Hindlimb muscle (tissue), 1 donor: ENCODE measurements at regions not wholly inside any gene's neighbourhood (a gene's known extent, or its start where the extent isn't known, plus 50 kb on each side); places are given as distances from the start of the nearest gene placed in this dataset.
"Not testable (repeated sequence)": the region's sequence is repeated elsewhere in the genome, so short reads cannot be mapped to it uniquely, and the experiment has no call there.

Experiments used
- DNase-seq: peaks from one replicate; pipeline ENCODE4 v3.0.0-alpha.2; 2013

- no peak for DNase-seq
Observed at GRCh38 chr1:194047206-194047605, 860.8 kb upstream of the B3GALT2 start.

GRCh38 chr1:194045416-194045815 is 859.0 kb upstream of the B3GALT2 start:
- no peak for DNase-seq

DNA sequence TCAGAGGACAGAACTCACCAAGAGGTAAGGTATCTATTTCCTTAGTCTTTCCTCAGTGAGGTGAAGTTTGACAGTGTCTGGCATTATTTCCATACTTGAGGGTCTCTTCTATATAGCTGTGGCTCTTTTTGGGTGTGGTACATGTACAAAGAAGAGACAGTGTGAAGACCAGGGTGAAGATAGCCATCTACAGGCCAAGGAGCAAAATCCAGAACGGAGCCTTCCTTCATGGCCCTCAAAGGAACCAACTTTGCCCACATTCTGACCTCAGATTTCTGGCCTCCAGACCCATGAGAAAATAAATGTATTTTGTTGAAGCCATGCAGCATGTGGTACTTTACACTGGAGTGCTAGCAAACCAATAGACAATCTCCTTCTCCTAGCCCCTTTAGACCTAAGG is 858.5 kb upstream of the B3GALT2 start:
- DNase-seq, result no peak

GRCh38 chr1:194043984-194044755 is 857.8 kb upstream of the B3GALT2 start:
- no peak for DNase-seq

DNA sequence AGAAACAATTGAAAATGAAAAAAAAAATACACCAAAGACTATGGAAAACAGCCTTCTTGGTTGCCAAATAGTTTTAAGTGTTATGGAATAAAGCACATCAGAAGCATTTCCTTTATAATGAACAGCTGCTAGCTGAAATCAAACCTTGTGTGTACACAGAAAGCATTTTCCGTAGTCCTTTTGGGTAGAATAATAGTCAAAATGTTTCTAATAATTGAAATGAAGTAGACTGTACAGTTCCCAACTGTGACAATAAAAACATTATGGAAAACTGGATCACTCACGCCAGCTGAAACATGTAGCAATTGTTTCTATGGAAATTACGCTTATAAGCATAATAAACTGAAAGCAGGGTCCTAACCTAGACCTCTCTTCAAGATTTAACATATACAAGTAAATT is 856.3 kb upstream of the B3GALT2 start:
- peak; percentile 27 for DNase-seq

GRCh38 chr1:194040496-194040895 is 854.1 kb upstream of the B3GALT2 start:
- DNase-seq, result no peak

GRCh38 chr1:194039578-194039977 is 853.2 kb upstream of the B3GALT2 start:
- no peak for DNase-seq

GRCh38 chr1:194033646-194034045 is 847.2 kb upstream of the B3GALT2 start:
- DNase-seq, result no peak

DNA sequence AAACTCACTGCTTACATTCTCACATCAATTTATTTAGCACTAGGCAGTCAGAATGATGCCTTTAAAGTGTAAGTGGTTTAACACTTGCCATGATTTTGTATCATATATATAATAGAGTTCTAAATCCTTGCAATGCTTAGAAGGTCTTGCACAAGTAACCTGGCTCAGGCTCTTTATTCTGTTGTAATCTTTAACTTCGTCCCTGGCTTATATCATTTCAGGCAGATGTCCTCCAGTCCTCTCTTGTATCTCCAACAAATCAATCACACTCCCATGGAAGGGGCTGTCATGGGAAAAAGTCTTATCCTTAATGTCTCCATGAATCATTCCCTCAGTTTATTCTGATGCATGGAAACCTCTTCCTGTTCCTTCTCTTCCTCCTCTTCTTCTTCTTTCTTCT is 841.6 kb upstream of the B3GALT2 start:
- no peak for DNase-seq

DNA sequence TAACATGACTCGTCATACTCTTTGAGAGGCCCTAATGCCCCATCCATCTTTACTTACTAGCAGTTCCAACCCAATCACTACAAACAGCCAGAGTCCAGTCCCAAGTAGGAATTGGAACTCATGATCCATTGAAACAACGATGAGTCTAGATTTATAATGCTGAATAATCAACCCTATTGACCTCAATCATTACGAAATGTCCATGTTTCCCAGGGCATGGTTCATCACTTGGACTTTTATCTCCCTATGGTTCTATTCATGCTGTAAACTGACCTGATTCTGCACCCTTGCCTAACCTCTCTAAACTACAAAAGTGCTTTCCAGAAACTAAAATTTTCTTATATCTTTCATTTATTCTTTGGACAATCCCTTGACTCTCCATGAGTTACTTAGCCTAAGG is 840.0 kb upstream of the B3GALT2 start:
- no peak for DNase-seq

DNA sequence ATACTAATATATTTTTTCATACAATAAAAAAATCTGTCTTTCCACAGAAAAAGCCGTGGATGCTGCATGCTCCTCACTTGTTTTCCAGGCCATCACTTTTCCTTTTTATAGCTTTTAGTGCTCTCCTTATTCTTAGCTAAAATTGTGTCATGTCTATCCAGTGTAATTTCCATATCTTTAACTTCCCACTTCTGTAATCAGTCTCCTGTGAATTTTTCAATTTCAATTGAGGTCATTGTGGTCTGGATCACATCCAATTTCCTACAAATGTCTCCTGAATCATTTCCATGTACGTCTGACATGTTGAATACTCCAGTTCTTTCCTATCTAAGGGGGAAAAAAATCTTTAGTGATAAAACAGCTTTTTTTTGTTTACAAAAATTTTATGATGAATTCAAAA is 838.2 kb upstream of the B3GALT2 start:
- no peak for DNase-seq

DNA sequence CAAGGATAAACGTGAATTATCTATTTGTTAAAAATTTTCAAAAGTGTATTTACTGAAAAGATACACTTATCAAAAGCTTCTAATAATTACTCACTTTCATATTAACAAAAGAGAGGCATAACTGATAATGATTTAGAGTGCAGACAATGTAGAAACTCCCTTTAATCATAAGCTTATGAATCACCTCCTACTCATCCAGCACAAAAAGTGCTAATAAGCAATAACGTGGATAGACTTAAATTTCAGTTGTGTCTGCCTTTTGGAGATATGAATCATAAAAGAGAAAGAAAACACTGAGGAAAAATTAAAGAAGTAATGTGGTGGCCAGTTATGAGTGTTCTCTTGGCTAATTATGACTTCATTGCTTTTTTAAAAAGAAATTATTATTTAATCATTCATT is 827.6 kb upstream of the B3GALT2 start:
- no peak for DNase-seq

DNA sequence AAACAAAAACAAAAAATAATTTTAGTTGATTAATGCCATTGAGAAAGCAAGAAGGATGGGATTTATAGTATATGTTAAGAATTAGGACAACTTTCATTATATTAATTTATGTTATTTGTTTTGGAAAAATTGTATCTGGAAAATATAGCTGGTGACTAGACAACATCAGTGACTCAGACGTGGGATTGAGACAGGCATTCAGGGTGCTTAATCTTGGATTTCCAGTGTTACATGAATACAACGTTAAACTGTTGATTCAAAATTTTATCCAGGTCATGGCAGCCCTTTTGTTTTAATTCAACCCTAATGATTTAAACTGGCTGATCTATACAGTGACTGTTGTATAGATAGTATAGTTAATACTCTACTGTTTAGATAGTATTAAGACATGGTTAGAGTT is 827.1 kb upstream of the B3GALT2 start:
- DNase-seq, result no peak

DNA sequence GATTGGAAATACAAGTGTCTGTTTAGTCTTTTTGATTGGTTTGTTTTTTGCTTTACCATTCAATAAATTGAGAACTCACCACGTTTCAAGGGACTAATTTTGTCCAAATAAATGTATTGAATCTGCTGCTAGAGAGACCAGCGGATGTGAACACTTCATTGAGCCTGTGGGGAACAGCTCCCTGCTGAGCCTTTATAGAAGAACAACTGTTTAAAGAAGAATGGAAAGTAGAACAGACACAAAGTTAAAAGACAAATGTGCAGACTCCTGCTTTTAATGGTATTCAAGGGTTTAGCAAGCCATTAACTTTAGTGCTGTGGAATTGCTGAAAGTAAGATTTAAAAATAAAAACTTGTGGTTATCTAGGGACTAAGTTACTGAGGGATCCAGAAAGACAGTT is 817.7 kb upstream of the B3GALT2 start:
- DNase-seq, result no peak

DNA sequence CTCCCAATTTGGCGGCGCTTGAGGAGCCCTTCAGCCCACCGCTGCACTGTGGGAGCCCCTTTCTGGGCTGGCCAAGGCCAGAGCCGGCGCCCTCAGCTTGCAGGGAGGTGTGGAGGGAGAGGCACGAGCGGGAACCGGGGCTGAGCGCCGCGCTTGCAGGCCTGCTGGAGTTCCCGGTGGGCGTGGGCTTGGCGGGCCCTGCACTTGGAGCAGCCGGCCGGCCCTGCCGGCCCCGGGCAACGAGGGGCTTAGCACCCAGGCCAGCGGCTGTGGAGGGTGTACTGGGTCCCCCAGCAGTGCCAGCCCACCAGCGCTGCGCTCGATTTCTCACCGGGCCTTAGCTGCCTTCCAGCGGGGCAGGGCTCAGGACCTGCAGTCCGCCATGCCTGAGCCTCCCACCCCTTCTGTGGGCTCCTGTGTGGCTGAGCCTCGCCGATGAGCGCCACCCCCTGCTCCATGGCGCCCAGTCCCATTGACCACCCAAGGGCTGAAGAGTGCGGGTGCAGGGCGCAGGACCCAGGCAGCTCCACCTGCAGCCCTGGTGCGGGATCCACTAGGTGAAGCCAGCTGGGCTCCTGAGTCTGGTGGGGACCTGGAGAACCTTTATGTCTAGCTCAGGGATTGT is 815.4 kb upstream of the B3GALT2 start:
- not testable (repeated sequence) for DNase-seq

DNA sequence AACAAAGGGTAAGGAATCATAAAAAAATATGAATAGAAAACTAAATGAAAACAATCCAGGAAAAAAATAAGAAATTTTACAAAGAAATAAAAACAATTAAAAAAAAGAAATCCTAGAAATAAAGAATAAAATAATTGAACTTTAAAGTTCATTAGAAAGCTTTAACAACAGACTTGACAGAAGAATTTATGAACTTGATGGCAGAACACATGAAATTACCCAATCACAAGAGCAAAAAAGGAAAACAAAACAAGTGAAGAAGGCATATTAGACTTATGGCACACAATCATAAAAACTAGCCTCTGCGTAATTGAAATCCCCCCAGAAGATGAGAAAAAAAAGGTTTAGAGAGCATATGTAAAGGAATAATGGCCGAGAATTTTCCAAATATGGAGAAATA is 802.5 kb upstream of the B3GALT2 start:
- no peak for DNase-seq

- no peak for DNase-seq
Observed at GRCh38 chr1:193979219-193979618, 792.8 kb upstream of the B3GALT2 start.

DNA sequence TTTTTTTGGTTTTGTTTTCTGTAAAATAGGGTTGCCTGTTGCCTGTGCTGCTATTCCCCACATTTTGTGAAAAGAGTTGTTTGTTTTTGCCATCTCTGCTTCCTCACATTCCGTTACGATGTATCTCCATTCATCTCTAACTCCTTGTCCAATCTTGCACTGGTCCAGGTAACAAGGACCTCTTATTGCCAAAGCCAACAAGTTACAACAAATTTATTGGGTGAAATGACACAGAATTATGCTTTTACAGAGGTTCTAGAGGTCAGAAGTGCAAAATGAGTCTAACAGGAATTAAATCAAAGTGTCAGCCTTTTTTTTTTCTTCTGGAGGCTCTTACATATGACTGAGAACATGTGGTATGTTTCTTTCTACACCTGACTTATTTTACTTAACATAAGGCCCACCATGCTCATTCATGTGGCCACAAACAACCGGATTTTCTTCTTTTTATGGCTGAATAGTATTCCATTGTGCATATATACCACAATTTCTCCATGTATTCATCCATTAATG is 787.9 kb upstream of the B3GALT2 start:
- DNase-seq, result no peak

- no peak for DNase-seq
Observed at GRCh38 chr1:193973428-193973827, 787.0 kb upstream of the B3GALT2 start.

- DNase-seq, result no peak
Observed at GRCh38 chr1:193971595-193971994, 785.2 kb upstream of the B3GALT2 start.

DNA sequence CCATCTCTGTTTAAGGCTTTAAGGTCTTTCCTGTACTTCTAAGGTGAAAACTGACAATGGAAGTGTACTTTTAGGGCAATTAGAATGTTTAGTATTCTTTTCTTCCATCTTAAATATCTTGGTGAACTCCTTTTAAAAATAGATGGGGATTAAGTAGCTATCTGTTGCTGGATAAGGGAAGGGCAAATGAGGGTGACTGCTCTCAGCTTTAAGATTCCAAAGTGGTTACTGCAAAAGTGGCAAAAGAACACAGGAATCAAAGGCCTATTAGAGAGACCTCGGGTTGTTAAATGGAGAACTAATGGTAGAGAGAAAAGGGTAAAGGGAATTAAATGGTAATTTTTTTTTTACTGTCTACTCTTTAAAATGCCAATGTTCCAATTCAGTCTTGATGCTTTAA is 774.1 kb upstream of the B3GALT2 start:
- no peak for DNase-seq

GRCh38 chr1:193960040-193960439 is 773.6 kb upstream of the B3GALT2 start:
- no peak for DNase-seq

- no peak for DNase-seq
Observed at GRCh38 chr1:193957556-193958095, 771.2 kb upstream of the B3GALT2 start.

GRCh38 chr1:193952778-193953374 is 766.5 kb upstream of the B3GALT2 start:
- DNase-seq, result no peak
